ENCODE measurements at regions not wholly inside any gene's neighbourhood (a gene's known extent, or its start where the extent isn't known, plus 50 kb on each side); places are given as distances from the start of the nearest gene placed in this dataset.
"Not testable (repeated sequence)": the region's sequence is repeated elsewhere in the genome, so short reads cannot be mapped to it uniquely, and the experiment has no call there.

DNA sequence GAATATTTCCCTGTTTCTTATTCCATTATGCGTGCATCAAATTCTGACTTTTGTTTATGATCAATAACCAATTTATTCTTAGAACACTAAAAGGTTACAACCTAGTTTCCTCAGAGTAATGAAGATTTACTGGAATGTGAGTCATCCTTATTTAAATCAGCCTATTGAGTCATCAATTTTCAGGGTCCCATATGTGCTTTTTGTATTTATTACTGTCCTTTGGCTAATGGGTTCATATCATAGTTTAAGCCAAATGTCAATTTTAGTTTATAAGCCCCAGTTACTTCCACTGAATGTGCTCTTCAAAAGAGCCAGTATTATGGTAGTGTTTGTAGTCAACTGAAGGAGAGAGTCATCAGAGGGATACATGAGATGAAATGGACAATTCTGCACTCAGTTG, 359.2 kb downstream of the PRR16 start:
- no peaks in the 10 kb centered on the region for H3K9me3 ChIP-seq (ENCODE audit: control insufficient read depth, insufficient read depth, low read depth, low read length)
- ChIA-PET POLR2A (no interaction called here), CTCF (no interaction called here)
- no peak overlapping the region for H3K4me3 ChIP-seq (ENCODE audit: low read depth, low read length)
- TF ChIP-seq, protein P1, sequence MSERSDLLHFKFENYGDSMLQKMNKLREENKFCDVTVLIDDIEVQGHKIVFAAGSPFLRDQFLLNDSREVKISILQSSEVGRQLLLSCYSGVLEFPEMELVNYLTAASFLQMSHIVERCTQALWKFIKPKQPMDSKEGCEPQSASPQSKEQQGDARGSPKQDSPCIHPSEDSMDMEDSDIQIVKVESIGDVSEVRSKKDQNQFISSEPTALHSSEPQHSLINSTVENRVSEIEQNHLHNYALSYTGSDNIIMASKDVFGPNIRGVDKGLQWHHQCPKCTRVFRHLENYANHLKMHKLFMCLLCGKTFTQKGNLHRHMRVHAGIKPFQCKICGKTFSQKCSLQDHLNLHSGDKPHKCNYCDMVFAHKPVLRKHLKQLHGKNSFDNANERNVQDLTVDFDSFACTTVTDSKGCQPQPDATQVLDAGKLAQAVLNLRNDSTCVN (tag by site-specific recombination; optimal IDR thresholded peaks at IDR 0.05) = no peak
- TF ChIP-seq ZNF292 (tag by site-specific recombination; IDR thresholded peaks at IDR 0.05; ENCODE audit: borderline replicate concordance, low read depth) (no peak), ZNF274 (IDR thresholded peaks at IDR 0.05; ENCODE audit: low read length) (no peak), ZNF274 (tag by site-specific recombination; IDR thresholded peaks at IDR 0.05; ENCODE audit: borderline replicate concordance) (no peak), WT1 (tag by site-specific recombination; IDR thresholded peaks at IDR 0.05) (no peak), ZNF830 (tag by site-specific recombination; IDR thresholded peaks at IDR 0.05; ENCODE audit: low read depth) (no peak), ZNF362 (tag by site-specific recombination; IDR thresholded peaks at IDR 0.05) (no peak), YY1 (tag by site-specific recombination; IDR thresholded peaks at IDR 0.05) (no peak), ZNF133 (tag by site-specific recombination; IDR thresholded peaks at IDR 0.05) (no peak), ZNF155 (tag by site-specific recombination; IDR thresholded peaks at IDR 0.05) (no peak), ZNF211 (tag by site-specific recombination; IDR thresholded peaks at IDR 0.05; ENCODE audit: low read depth) (no peak), OVOL3 (tag by site-specific recombination; IDR thresholded peaks at IDR 0.05) (no peak), BCL6B (tag by site-specific recombination; IDR thresholded peaks at IDR 0.05) (no peak)
- TF ChIP-seq, protein P2, sequence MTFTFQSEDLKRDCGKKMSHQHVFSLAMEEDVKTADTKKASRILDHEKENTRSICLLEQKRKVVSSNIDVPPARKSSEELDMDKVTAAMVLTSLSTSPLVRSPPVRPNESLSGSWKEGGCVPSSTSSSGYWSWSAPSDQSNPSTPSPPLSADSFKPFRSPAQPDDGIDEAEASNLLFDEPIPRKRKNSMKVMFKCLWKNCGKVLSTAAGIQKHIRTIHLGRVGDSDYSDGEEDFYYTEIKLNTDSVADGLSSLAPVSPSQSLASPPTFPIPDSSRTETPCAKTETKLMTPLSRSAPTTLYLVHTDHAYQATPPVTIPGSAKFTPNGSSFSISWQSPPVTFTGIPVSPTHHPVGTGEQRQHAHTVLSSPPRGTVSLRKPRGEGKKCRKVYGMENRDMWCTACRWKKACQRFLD (tag by site-specific recombination; IDR thresholded peaks at IDR 0.05) = no peak
- TF ChIP-seq, protein P3, sequence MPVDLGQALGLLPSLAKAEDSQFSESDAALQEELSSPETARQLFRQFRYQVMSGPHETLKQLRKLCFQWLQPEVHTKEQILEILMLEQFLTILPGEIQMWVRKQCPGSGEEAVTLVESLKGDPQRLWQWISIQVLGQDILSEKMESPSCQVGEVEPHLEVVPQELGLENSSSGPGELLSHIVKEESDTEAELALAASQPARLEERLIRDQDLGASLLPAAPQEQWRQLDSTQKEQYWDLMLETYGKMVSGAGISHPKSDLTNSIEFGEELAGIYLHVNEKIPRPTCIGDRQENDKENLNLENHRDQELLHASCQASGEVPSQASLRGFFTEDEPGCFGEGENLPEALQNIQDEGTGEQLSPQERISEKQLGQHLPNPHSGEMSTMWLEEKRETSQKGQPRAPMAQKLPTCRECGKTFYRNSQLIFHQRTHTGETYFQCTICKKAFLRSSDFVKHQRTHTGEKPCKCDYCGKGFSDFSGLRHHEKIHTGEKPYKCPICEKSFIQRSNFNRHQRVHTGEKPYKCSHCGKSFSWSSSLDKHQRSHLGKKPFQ (tag by site-specific recombination; IDR thresholded peaks at IDR 0.05) = no peak
- TF ChIP-seq, protein P4, sequence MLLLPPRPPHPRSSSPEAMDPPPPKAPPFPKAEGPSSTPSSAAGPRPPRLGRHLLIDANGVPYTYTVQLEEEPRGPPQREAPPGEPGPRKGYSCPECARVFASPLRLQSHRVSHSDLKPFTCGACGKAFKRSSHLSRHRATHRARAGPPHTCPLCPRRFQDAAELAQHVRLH (tag by site-specific recombination; IDR thresholded peaks at IDR 0.05) = no peak
- no peaks in the 10 kb centered on the region for H3K36me3 ChIP-seq (ENCODE audit: control insufficient read depth in 2 of 2, insufficient read depth in 1 of 2, low read length in 2 of 2)
- no peaks in the 10 kb centered on the region for H3K4me1 ChIP-seq (ENCODE audit: control insufficient read depth, insufficient read depth, low read length)
- no peak overlapping the region for H3K27ac ChIP-seq (ENCODE audit: extremely low read depth, low read depth, low read length)

DNA sequence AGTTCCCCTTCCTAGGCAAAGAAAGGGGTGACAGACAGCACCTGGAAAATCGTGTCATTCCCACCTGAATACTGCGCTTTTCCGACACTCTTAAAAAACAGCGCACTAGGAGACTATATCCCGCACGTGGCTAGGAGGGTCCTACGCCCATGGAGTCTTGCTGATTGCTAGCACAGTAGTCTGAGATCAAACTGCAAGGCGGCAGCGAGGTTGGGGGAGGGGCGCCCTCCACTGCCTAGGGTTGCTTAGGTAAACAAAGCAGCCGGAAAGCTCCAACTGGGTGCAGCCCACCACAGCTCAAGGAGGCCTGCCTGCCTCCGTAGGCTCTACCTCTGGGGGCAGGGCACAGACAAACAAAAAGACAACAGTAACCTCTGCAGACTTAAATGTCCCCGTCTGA, 367.5 kb downstream of the PRR16 start:
- H3K4me1 ChIP-seq (ENCODE audit: control insufficient read depth, insufficient read depth, low read length); H3K27ac ChIP-seq (ENCODE audit: extremely low read depth, low read depth, low read length); H3K36me3 ChIP-seq (ENCODE audit: control insufficient read depth in 2 of 2, insufficient read depth in 1 of 2, low read length in 2 of 2); H3K4me3 ChIP-seq (ENCODE audit: low read depth, low read length); CTCF ChIA-PET; POLR2A ChIA-PET; H3K9me3 ChIP-seq (ENCODE audit: control insufficient read depth, insufficient read depth, low read depth, low read length): not testable (repeated sequence)

DNA sequence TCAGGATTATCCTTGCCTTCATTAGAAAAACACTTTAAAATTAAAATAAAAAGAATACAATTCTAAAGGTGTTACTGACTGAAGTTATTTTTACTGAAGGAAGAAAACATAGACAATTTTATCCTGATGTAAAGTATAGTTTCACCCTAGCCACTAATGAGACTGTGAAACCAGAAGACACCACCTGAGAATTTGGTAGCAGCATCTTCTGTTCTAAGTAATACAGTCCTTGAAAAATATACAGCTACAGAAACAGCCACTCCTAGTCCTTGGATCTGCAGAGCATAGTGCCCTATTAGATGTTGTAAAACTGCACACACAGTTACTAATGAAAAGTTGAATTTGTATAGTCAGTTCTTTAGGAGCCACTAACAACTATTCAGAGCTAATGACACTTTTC, 377.7 kb downstream of the PRR16 start:
- Histone ChIP-seq H3K9me3 (ENCODE audit: control insufficient read depth, insufficient read depth, low read depth, low read length) (no peaks in the 10 kb centered on the region), H3K4me3 (ENCODE audit: low read depth, low read length) (no peak overlapping the region), H3K4me1 (ENCODE audit: control insufficient read depth, insufficient read depth, low read length) (no peaks in the 10 kb centered on the region), H3K27ac (ENCODE audit: extremely low read depth, low read depth, low read length) (no peak overlapping the region), H3K36me3 (ENCODE audit: control insufficient read depth in 2 of 2, insufficient read depth in 1 of 2, low read length in 2 of 2) (no peaks in the 10 kb centered on the region)
- ChIA-PET CTCF (no interaction called here), POLR2A (no interaction called here)
- TF ChIP-seq, protein P5, sequence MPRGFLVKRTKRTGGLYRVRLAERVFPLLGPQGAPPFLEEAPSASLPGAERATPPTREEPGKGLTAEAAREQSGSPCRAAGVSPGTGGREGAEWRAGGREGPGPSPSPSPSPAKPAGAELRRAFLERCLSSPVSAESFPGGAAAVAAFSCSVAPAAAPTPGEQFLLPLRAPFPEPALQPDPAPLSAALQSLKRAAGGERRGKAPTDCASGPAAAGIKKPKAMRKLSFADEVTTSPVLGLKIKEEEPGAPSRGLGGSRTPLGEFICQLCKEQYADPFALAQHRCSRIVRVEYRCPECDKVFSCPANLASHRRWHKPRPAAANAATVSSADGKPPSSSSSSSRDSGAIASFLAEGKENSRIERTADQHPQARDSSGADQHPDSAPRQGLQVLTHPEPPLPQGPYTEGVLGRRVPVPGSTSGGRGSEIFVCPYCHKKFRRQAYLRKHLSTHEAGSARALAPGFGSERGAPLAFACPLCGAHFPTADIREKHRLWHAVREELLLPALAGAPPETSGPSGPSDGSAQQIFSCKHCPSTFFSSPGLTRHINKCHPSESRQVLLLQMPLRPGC (tag by site-specific recombination; IDR thresholded peaks at IDR 0.05) = no peak
- TF ChIP-seq MYNN (tag by site-specific recombination; IDR thresholded peaks at IDR 0.05; ENCODE audit: borderline replicate concordance) (no peak), ZNF157 (tag by site-specific recombination; IDR thresholded peaks at IDR 0.05) (no peak), ZNF175 (tag by site-specific recombination; IDR thresholded peaks at IDR 0.05) (no peak), ZNF274 (IDR thresholded peaks at IDR 0.05; ENCODE audit: low read length) (no peak), ZNF274 (tag by site-specific recombination; IDR thresholded peaks at IDR 0.05; ENCODE audit: borderline replicate concordance) (no peak), ZNF561 (tag by site-specific recombination; IDR thresholded peaks at IDR 0.05; ENCODE audit: borderline replicate concordance) (no peak)
- TF ChIP-seq, protein P6, sequence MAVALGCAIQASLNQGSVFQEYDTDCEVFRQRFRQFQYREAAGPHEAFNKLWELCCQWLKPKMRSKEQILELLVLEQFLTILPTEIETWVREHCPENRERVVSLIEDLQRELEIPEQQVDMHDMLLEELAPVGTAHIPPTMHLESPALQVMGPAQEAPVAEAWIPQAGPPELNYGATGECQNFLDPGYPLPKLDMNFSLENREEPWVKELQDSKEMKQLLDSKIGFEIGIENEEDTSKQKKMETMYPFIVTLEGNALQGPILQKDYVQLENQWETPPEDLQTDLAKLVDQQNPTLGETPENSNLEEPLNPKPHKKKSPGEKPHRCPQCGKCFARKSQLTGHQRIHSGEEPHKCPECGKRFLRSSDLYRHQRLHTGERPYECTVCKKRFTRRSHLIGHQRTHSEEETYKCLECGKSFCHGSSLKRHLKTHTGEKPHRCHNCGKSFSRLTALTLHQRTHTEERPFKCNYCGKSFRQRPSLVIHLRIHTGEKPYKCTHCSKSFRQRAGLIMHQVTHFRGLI (tag by site-specific recombination; IDR thresholded peaks at IDR 0.05) = no peak
